Pancreas (tissue), 10 donors: ENCODE measurements at regions not wholly inside any gene's neighbourhood (a gene's known extent, or its start where the extent isn't known, plus 50 kb on each side); places are given as distances from the start of the nearest gene placed in this dataset.

Experiments used
- ATAC-seq, 4 donors: fragments of 200-7000 bp; cut with Tn5 transposase; one replicate each; pipeline versions ENCODE4 v1.8.0 to v1.9.1; 2020; ENCODE audit warnings: mild to moderate bottlenecking in 4 of 4, moderate library complexity in 4 of 4
- DNase-seq, 6 donors: peaks; one replicate each; pipeline ENCODE4 v3.0.0-alpha.2; 2020
- FAIRE-seq: peaks from 2 replicates; lab custom pipeline; 2012; peaks lifted over from hg19 to GRCh38; lab: Jason Lieb, UNC
- H3K27ac ChIP-seq, 4 donors: fragments of 200-600 bp; sonication (generic); 1 replicate in 3 of 4; 2 replicates in 1 of 4; pipeline versions ENCODE4 v1.5.0 to v1.8.0; 2020
- H3K27me3 ChIP-seq, 4 donors: fragments of 200-600 bp; one replicate each; pipeline ENCODE4 v1.8.0; 2021
- H3K36me3 ChIP-seq, 3 donors: fragments of 200-600 bp; sonication (generic) in 1 of 3; one replicate each; pipeline versions ENCODE4 v1.5.0 to v1.8.0; 2020 to 2021
- H3K4me1 ChIP-seq, 3 donors: fragments of 200-600 bp; one replicate each; pipeline ENCODE4 v1.8.0; 2021
- H3K4me3 ChIP-seq, 4 donors: fragments of 200-600 bp; sonication (generic) in 2 of 4; one replicate each; pipeline versions ENCODE4 v1.5.0 to v1.8.0; 2020 to 2021
- H3K9me3 ChIP-seq, 4 donors: fragments of 200-600 bp; one replicate each; pipeline ENCODE4 v1.8.0; 2021
- WGBS, 2 donors: extraction: QIAGEN DNeasy Blood & Tissue Kit; methylation state at CpG; one replicate each; pipeline ENCODE4 v1.1.7; 2013; 5-methylcytosine and 5-hydroxymethylcytosine counted together
- intact Hi-C, 3 donors: fragments of 100-400 bp; cut with DNase I; formaldehyde crosslinking; loops; one replicate each; pipeline versions ENCODE4 v1.11.1 to v1.14.2; 2022
- TF ChIP-seq, protein P1 (sequence below), 4 donors: fragments of 200-600 bp; sonication (generic) in 3 of 4; IDR thresholded peaks; one replicate each; pipeline versions ENCODE4 v1.5.0 to v1.8.0; 2021; ENCODE audit warnings: antibody characterized with exemption in 4 of 4
- donor health status: healthy with polysubstance abuse.
- donor health status: DM: no; HTN: no; CAD: no; lungs with moderate emphysema.
- donor health status: DM: no; HTN: no; CAD: no.
- donor health status: control.
- donor health status: control.
- donor health status: Bipolar disorder and iron deficiency.
- donor health status: DM: yes; HTN: yes; CAD: no.
- donor health status: DM: no; HTN: no; CAD: no.
- donor health status: DM: no; HTN: no; CAD: no.
- donor health status: DM: yes; HTN: yes; CAD: no.

DNA sequence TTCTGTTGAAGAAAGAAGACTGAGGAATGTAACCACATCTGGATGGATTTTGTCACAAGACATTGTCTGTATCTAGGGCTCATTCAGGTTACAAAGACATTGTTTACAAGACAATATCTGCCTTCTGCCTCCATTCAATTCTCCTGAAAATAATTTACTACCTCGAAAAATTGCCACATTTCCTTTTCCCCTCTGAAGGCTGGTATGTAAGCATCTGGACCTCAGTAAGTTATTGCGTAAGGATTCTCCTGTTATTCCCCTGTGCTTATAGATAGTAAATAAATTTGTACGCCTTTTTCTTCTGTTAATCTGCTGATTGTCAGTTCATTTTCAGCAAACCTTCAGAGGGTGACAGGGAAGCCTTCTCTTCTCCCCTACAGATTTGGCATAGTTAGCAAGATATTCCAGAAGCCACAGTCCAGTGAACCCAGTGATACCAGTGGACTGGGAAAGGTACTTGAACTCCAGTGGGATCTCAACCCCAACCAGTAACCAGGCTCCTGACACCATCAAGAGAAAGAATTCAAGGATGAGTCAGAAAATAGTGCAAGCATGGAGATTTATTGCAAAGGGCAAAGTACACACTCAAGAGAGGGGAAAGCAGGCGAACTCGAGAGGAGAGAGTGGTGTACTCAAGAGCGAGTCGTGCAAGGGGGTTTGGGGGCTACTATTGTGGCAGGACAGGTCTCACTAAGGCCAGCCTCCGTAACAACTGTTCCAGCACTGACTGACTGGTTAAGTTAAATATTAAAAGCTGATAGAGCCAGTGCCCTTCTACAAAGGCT, 706.9 kb upstream of the GHITM start:
- H3K36me3 ChIP-seq: no peaks in the 10 kb centered on the region
- ATAC-seq (no peak), DNase-seq (no peak), FAIRE-seq (no peak)
- H3K9me3 ChIP-seq: no peaks in the 10 kb centered on the region
- H3K4me3 ChIP-seq: no peak overlapping the region
- intact Hi-C loops: no loop called here
- no peak overlapping the region for H3K27ac ChIP-seq
- TF ChIP-seq, protein P1, sequence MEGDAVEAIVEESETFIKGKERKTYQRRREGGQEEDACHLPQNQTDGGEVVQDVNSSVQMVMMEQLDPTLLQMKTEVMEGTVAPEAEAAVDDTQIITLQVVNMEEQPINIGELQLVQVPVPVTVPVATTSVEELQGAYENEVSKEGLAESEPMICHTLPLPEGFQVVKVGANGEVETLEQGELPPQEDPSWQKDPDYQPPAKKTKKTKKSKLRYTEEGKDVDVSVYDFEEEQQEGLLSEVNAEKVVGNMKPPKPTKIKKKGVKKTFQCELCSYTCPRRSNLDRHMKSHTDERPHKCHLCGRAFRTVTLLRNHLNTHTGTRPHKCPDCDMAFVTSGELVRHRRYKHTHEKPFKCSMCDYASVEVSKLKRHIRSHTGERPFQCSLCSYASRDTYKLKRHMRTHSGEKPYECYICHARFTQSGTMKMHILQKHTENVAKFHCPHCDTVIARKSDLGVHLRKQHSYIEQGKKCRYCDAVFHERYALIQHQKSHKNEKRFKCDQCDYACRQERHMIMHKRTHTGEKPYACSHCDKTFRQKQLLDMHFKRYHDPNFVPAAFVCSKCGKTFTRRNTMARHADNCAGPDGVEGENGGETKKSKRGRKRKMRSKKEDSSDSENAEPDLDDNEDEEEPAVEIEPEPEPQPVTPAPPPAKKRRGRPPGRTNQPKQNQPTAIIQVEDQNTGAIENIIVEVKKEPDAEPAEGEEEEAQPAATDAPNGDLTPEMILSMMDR (IDR thresholded peaks at IDR 0.05): no peak
- WGBS, 2 donors: 40 to 54% methylated on average over 8 of the region's 8 CpGs
- H3K4me1 ChIP-seq: no peaks in the 10 kb centered on the region
- no peaks in the 10 kb centered on the region for H3K27me3 ChIP-seq

GRCh38 chr10:83433705-83434104, 705.6 kb upstream of the GHITM start:
- H3K36me3 ChIP-seq: no peaks in the 10 kb centered on the region
- no peaks in the 10 kb centered on the region for H3K27me3 ChIP-seq
- DNase-seq: no peak
- no peak for ATAC-seq
- intact Hi-C loops: no loop called here
- H3K4me3 ChIP-seq: no peak overlapping the region
- H3K9me3 ChIP-seq: no peaks in the 10 kb centered on the region
- TF ChIP-seq, protein P1 (IDR thresholded peaks at IDR 0.05): no peak
- no peak for FAIRE-seq
- H3K4me1 ChIP-seq: no peaks in the 10 kb centered on the region
- 51 to 58% methylated on average over 4 of the region's 4 CpGs for WGBS, 2 donors
- H3K27ac ChIP-seq: no peak overlapping the region

DNA sequence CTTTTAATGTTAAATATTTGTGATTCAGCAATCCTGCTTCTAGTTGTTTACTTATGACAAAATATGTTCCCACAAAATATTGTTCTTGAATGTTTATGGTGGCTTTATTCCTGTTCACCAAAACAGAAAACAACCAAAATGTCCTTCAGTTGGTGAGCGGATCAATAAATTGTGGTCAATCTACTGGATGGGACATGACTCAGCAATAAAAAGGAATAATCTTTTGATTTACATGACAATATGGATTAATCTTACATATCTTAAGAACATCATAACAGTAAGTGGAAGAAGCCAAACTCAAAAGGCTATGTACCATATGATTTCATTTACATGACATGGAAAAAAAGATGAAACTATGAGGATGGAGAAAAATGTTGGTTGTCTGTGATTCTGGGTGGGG, 691.3 kb upstream of the GHITM start:
- Histone ChIP-seq H3K27me3 (no peaks in the 10 kb centered on the region), H3K4me3 (no peak overlapping the region), H3K9me3 (no peaks in the 10 kb centered on the region), H3K27ac (no peak overlapping the region), H3K4me1 (no peaks in the 10 kb centered on the region), H3K36me3 (no peaks in the 10 kb centered on the region)
- ATAC-seq: no peak
- no peak for DNase-seq
- FAIRE-seq: no peak
- 95% methylated on average over 1 of the region's 1 CpG for WGBS, 2 donors
- TF ChIP-seq, protein P1 (IDR thresholded peaks at IDR 0.05): no peak
- intact Hi-C loops: no loop called here

- ATAC-seq (no peak), DNase-seq (no peak), FAIRE-seq (no peak)
- intact Hi-C loops: no loop called here
- no peaks in the 10 kb centered on the region for H3K36me3 ChIP-seq
- H3K27me3 ChIP-seq: no peaks in the 10 kb centered on the region
- H3K4me1 ChIP-seq: no peaks in the 10 kb centered on the region
- H3K27ac ChIP-seq: no peak overlapping the region
- no peak overlapping the region for H3K4me3 ChIP-seq
- H3K9me3 ChIP-seq: no peaks in the 10 kb centered on the region
- 66 to 91% methylated on average over 13 of the region's 13 CpGs for WGBS, 2 donors
- TF ChIP-seq, protein P1 (IDR thresholded peaks at IDR 0.05): no peak
These were observed 680.7 kb upstream of the GHITM start for GRCh38 chr10:83458611-83459010.

DNA sequence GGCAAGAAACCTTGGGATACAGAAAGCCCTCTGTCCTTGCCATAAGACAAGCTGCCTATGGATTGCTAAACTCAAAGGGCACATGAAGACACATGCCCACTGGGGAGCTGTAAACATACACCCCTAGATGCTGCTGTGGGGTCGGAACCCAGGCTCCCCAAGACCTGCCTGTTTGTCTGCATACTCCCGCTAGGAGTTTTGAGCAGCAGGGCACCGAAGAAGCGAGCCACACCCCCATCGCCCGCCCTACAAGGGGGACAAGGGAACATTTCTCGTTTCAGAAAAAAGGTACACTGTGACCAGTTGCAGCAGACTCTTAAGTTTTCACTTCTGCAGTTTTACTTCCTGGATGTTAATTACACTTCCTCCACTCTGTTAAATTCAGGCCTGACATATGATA, 680.2 kb upstream of the GHITM start:
- H3K9me3 ChIP-seq: no peaks in the 10 kb centered on the region
- FAIRE-seq (no peak), DNase-seq (no peak), ATAC-seq (no peak)
- no peak overlapping the region for H3K4me3 ChIP-seq
- WGBS, 2 donors: 76 to 85% methylated on average over 7 of the region's 7 CpGs
- H3K4me1 ChIP-seq: no peaks in the 10 kb centered on the region
- TF ChIP-seq, protein P1 (IDR thresholded peaks at IDR 0.05): no peak
- intact Hi-C loops: no loop called here
- H3K27ac ChIP-seq: no peak overlapping the region
- no peaks in the 10 kb centered on the region for H3K36me3 ChIP-seq
- no peaks in the 10 kb centered on the region for H3K27me3 ChIP-seq
